GM21528 (cell line): ENCODE measurements at regions not wholly inside any gene's neighbourhood (a gene's known extent, or its start where the extent isn't known, plus 50 kb on each side); places are given as distances from the start of the nearest gene placed in this dataset.

Experiments
- ATAC-seq: cut with Tn5 transposase; IDR thresholded peaks from one replicate; pipeline ENCODE4 v1.9.1; 2021; ENCODE audit warnings: mild to moderate bottlenecking, moderate library complexity; ENCODE audit not compliant: unreplicated experiment, low FRiP score

DNA sequence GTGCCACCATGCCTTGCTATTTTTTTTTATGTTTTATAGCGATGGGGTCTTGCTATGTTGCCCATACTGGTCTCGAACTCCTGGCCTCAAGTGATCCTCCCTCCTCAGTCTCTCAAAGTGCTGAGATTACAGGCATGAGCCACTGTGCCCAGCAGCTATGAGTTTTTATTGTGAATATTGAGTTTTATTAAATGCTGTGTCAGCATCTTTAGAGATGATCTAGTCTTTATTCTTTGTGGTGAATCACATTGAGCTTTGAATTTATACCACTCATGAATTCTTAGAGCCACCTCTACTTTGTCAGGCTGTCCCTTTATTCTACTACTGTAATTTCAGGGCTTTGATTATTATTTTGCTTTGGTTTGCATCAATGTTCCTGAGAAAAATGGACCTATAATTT, 428.3 kb downstream of the BTBD3 start:
- no peak for ATAC-seq

DNA sequence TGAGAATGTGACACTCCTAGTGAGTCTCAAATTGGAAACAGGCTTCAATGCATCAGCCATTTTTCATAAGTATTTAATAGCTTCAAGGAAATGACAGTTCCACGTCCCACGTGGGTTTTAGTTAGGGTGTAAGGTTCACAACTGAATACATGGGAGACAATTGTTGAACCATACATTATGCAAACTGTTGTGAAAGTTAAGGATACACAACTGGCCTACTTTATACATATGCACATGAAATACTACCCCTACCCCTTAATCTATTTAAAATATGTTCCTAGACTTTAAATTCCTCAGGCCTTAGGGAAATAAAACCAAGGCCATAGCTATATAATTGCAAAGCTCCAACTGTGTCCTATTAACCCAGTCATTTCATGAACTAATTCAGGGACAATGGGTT, 436.1 kb downstream of the BTBD3 start:
- no peak for ATAC-seq

DNA sequence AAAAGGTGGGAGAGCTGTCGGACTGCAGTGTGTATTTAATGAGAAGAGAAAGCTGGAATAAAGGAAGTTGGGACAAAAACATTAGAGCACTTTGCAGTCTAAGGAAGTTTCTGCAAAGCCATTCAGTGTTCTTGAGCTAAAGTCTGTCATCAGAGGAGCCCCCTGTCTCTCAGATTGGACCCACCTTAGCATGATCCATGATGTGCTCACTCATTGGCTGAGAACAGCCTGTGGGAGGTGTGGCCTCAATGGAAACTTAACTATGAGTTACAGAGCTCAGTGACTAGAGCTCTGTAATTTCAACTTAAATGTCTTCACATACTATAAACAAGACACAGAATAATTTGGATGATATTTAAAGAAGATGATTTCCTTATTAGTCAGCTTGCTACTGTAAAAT, 437.0 kb downstream of the BTBD3 start:
- ATAC-seq, result no peak

DNA sequence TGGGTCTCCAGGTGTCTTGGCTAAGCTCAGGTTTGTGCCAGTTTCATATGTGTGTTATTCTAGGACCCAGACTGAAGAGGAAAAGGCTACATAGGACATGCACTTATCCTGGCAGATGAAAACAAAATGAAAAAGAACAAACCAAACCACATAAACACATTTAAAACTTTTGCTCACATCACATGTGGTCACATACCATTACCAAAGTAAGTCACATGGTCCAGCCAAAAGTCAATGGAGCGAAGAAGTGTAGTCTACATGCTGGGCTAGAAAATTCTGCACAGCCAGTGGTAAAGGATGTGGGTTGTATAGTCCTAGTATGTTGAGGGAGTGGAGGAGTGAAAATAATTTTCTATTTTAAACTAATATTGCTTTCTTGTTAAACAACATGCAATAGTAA, 437.5 kb downstream of the BTBD3 start:
- ATAC-seq, result no peak

DNA sequence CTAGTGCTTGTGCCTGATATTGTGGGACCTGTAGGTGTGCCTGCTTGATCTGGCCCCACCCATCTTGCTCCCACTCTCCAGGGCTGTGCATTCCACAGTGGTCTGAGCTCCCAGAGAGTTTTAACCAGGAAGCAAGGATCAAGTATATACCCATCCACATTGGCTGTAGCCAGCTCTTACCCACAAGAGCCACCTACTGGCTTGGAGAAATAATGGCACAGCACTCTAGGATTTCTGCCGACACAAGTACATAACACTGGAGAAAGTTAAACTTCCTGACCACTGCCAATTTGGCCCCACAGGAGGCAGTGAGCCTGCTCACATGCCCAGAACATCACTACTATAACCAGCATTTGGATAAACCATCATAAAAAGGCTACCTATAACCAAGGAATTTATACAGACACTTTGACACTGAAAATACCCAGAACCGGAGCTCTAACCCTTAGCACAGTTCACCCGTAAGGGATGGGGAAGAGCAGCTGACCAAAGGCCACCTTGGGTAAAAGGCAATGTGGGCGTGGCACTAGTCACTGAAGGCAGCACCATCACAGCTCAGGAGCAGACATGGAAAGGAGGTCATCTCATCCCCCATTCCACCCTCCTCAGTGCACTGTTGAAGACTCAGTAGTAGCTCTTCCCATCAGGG, 440.4 kb downstream of the BTBD3 start:
- no peak for ATAC-seq

DNA sequence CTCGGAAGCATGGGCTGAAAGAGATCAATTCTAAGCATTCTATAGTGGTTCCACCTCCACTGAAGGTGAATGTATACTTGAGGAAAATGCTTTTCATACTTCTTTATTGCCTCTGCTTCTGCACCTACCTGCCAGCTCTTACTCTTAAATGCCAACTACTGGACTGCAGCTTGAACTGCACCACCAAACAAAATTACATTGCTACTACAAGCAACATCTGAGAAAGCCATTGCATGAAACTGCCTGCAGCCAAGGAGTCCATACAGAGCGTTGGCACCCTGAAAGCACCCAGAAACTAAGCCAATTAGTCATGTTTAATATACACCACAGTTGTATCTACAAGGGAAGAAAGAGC, 440.9 kb downstream of the BTBD3 start:
- no peak for ATAC-seq

DNA sequence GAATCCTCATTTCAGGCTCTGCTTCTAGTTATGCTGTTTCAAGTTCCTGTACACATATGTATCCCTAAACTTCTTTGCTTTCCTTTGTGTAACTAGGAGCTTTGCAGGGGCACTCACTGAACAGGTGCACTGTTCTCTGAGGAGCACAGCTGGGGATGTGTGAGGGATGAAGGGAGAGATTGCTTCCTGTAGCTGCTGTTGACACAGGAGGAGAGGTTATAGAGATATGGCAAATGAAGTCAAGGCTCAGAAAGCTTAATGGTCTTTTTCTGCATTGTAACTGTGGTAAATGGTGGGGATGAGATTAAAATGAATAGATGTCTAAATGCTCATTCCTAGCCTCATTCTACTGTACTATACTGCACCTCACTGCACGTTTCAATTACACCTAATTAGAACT, 454.3 kb downstream of the BTBD3 start:
- no peak for ATAC-seq

DNA sequence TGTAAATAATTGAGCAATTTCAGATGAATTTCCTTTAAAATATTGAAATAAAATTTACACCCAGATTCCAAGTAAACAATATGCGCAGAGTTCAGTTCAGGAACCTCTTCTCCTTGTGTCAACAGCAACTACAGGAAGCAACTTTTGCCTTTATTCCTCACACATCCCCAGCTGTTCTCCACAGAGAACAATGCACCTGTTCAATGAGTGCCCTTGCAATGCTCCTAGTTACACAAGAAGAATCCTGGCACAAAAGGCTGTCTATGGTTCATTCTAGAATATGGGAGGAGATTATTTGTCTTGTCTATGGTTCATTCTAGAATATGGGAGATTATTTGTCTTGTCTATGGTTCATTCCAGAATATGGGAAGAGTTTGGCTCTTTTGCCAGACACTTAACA, 454.9 kb downstream of the BTBD3 start:
- no peak for ATAC-seq

DNA sequence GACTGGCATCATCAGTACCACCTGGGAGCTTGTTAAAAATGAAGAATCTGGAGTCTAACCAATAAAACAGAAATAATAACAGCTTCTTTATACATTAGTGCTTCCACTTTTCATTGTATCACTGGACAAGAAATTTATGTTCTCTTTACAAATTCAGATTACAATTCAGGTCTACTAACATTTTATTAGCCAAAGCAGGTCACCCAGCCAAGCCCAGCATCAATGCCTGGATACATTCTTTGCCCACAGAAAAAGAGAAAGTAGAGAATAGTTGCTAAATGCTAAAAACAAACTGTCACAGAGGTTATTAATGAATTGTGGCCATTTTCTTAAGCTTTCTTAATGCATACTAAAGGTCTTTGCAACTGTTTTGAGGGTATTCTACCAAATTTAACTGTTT, 458.3 kb downstream of the BTBD3 start:
- no peak for ATAC-seq

DNA sequence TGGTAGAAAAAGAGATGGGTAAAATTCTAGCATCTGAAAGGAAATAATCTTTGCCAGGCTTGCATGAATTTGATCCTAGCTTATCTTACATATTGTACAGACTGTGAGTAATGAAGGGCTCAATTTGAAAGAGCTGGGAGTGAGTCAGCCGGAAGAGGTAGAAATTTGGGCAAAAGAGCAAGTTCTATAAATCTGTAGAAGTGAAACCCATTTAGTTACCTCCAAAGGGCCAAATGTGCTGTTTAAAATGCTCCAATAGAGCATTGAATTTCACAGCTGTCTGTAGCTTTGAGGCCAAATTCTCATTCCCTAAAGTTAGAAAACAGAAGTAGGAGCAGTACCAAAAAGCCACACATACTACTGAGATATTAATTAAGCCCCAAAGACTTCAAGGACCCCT, 466.1 kb downstream of the BTBD3 start:
- no peak for ATAC-seq

DNA sequence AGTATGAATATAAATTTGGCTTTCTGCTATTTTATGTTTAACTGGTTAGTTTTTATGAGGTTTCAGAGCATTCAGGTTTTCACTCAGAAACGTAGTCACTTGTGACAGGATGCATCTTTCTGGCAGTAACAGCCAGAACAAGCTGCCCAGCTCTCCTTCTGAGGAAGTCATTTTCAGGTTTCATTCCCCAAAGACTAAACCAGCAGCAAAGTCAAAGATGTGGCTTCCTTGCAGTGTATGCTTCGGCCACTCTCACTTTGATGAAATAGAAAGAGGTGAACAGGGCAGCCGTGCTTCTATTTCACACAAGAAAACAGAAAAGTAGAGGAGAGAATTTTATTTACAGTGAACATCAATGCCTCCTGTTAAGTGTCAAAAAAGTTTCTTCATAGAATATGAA, 469.1 kb downstream of the BTBD3 start:
- no peak for ATAC-seq

DNA sequence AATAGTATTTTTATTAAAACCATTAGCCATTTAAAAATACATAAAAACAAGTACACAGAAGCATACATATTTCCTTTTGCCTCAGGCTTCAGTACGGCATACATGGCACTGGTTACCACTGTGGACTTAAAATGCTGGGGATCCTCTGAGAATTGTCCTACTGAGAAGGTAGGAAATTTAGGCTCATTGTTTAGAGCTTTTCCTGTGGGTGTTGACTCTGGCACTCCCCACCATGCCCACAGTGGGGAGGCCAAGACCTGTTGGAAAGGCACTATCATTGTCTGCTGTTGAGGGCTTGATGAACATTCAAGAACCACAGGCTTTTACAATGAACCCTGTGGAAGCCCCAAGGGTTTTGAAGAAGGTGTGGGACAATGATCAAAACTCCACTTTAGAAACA, 473.4 kb downstream of the BTBD3 start:
- no peak for ATAC-seq

DNA sequence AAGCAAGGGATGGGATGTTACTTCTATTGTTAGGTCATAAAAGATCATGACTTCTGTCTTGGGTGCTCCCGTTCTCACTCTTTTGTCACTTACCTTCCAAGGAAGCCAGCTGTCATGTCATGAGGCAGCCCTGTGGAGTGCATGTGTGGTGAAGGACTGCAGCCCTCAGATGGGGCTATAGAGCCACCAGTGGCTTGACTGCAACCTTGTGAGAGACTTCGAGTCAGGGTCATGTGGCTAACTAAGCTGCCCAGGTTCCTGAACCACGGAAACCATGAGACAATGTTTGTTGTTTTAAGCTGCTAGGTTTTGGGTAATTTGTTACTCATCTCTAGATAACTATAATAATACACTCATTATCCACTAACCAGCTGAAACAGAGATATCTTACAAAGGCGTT, 477.1 kb downstream of the BTBD3 start:
- no peak for ATAC-seq

DNA sequence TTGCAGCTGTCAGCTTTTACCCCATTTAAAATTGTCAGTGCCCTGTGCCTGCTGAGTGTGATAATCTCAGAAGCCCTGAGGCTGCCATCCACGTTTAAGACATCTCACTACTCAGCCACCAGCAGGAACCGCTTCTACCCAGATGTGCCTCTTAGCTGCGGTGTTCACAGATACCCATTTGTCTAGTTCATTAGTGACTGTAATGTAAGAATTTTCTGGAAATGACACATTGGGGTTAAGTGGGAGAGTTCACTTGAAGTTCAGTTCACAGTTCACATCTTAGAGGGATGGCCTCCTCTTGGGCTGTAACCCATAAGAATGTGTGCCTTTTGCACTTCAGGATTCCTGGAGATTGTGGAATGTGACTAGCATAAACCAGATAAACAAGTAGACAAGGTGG, 477.7 kb downstream of the BTBD3 start:
- no peak for ATAC-seq

DNA sequence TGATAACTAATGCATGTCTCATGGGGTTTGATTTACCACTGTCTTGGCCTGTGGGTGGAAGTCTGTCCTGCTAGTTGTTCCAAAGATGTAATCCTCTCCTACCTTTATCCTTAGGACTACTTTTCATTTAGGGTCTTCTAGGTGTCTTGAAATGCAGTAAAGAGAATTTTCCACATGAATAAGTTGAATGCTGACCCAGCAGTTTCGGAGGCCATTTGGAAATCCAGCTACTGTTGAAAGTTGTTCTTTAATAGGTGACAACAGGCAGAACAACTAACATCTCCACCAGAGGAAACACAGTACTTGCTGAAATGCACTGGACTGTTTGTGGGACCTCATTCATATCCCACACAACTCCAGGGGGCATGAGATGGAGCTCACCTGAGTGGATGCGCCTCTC, 478.1 kb downstream of the BTBD3 start:
- no peak for ATAC-seq

DNA sequence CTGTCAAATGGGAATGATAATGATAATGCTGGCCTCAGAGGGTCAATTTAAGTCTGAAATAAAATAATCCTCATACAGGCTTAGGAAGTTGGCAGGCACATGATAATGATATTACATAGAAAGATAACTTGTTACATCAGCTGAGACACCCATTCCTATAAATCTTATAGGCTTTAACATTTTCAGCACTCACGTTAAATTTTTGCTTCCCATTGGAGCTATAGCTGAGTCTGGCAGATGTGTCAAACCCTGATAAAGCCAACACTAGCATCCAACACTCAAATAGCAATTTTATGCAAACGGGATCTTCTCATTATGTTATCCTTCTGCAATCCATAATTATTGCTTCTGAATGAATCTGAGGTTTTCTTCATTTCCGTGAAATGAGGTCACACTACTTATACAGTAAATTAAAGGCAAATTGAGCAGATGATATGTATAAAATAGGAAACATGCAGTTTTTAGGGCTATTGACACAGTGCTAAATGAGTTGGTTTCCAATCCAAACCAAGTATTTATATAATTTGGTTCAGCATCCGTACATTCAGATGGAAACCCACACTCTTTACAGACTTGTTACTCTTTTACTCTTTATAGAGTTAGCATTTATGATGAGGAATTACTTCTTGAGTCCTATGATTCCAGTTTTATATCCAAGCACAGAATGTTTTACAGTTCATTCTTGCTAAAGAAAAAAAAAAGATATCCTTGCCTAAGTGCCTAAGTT, 481.6 kb downstream of the BTBD3 start:
- no peak for ATAC-seq

DNA sequence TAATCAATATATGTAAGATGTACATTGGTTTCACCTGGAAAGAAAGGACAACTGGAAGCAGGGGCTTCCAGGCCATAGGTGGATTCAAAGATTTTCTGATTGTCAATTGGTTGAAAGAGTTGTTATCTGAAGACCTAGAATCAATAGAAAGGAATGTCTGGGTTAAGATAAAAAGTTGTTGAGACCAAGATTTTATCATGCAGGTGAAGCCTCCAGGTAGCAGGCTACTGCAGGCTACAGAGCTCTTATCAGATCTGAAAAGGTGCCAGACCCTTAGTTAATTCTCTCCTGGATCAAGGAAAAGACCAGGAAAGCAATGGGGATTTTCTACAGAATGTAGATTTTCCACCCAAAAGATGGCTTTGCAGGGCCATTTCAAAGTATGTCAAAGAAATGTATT, 487.2 kb downstream of the BTBD3 start:
- no peak for ATAC-seq

DNA sequence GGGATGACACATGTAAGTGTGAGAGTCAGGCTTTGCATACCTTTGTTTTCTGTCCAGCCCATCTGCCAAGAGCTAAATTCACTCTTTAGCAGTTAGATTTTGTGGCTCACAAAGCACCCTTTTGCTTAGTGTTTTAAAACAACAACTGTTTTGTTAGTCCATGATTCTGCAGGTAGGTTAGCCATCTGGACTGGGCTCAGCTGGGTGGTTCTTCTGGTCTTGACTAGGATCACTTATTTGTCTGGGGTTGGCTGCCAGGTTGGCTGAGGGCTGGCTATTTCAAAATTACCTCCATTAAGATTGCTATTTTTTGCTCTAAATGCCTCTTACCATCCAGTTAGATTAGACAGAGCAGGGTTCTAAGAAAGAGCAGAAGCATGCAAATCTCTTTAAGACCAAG, 489.3 kb downstream of the BTBD3 start:
- no peak for ATAC-seq

DNA sequence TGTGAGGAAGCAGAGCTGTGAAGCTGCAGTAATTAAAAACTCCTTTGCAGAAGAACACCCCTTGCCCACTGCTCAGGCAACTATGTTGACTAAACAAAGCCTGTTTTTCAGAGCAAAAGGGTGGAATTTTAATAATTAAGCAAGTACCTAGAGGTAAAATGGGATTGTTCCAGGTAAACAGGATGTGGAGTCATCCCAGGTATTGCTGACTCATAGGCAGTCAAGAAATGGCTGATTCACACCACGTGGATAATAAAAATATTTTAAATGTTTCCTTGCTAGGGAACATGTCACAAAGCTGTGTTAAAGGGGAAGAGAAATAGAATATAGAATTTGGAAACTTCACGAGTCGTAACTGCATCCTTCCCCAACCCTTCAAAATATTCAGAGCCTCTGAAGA, 491.8 kb downstream of the BTBD3 start:
- no peak for ATAC-seq

DNA sequence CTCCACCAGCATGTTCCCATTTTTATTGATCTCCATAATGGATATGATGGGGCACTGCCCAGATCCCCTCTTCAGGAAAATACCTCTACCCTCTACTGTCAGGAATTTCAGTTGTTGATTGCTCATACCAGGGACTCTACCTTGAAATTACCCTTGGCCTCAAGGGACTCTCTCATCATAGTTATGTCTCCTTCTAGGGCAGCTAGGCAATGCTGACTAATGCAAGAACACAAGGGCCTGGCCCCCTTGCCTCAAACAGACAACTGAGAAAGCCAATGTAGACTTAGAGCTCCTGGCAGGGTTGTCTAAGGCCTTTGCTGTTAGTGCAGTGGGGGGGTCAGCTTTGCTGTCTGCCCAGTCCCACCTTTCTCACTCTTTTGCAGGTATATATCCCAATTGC, 493.1 kb downstream of the BTBD3 start:
- ATAC-seq, result no peak

DNA sequence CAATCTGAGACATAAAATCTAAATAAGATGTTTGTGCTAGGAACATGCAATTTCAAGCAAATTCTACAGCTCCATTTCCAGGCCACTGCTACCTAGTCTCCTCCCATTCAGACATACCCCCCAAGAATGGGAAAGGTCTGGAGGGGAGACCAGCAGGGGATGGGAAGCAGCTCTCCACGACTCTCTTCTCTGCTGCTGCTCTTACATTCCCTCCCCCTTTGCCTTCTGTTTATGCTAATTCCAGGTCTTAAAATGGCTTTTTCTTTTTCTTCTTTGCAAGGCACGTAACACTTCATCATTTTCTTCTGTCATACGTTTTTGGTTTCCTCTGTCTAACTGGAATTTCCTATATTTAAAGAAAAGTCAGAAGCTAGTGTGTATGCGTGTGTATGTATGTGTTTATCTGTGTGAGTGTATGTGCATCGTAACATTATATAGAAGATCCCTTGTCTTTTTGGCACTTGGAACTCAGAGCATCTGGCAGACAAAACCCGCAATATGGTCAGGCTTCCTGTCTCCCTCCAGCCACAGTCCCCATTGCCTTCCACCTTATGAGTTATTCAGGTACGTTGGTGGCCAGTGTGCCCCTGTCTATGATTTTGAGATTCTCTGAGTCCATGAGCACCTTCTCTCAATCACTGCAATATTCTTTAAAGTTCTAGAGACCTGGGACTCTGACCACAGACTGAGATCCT, 493.7 kb downstream of the BTBD3 start:
- ATAC-seq, result no peak

DNA sequence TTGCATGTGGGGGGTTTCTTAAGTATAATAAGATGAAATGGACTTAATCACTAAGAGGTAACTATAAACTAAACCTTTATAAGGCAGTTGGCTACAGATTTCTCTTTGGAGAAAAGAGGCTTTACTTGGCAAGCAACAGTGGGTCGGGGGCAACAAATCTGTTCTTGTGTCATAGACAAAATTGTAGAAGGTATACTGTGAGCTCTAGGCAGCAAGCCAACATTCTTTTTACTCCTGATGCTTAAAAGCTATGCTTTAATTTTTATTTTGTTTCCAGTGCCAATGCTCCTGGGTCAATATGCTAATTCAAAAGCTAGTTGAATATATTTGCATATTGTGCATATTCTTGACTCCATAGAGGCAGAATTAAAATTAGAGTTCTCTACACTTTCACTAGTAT, 495.4 kb downstream of the BTBD3 start:
- ATAC-seq, result no peak
